ENCODE measurements at regions not wholly inside any gene's neighbourhood (a gene's known extent, or its start where the extent isn't known, plus 50 kb on each side); places are given as distances from the start of the nearest gene placed in this dataset.

- SMC1A ChIA-PET (ENCODE audit: uncharacterized antibody, unreplicated experiment): no interaction called here
- H3K4me3 ChIP-seq: no peak overlapping the region
- H2AFZ ChIP-seq (ENCODE audit: control insufficient read depth, low read depth, low read length): no peak overlapping the region
- BruUV-seq (replicated peaks): no TSS peak
- DNase-seq (ENCODE audit: low read depth, low spot score): no peak
- no peaks in the 10 kb centered on the region for H3K36me3 ChIP-seq (ENCODE audit: control insufficient read depth in 2 of 2, insufficient read depth in 2 of 2, low read length in 1 of 2)
- FAIRE-seq: no peak
- no peaks in the 10 kb centered on the region for H4K20me1 ChIP-seq (ENCODE audit: control insufficient read depth, insufficient read depth)
- 1% methylated on average over 4 of the region's 4 CpGs for WGBS (ENCODE audit: insufficient coverage, insufficient replicate concordance, low lambda C conversion rate, missing lambda C conversion rate)
- RAD21 ChIA-PET (ENCODE audit: unreplicated experiment): no interaction called here
- POLR2A ChIA-PET: no interaction called here
- H3K9ac ChIP-seq (ENCODE audit: control insufficient read depth, insufficient read depth, low read length): no peak overlapping the region
- CTCF ChIA-PET: no interaction called here
- H3K79me2 ChIP-seq (ENCODE audit: control insufficient read depth, insufficient read depth, low read length): no peaks in the 10 kb centered on the region
- in situ Hi-C loops (cut with MboI): no loop called here
- H3K4me1 ChIP-seq (ENCODE audit: control insufficient read depth, insufficient read depth, low read length): no peaks in the 10 kb centered on the region
- no peak overlapping the region for H3K27ac ChIP-seq (ENCODE audit: control insufficient read depth, insufficient read depth)
- H3K27me3 ChIP-seq (replicated peaks in 1 of 2; ENCODE audit: control insufficient read depth in 2 of 2, insufficient read depth in 2 of 2, low read length in 1 of 2): no peaks in the 10 kb centered on the region
- intact Hi-C loops (cut with micrococcal nuclease; ENCODE audit: unreplicated experiment): no loop called here
- ATAC-seq: no peak
- H3K9me3 ChIP-seq (replicated peaks; ENCODE audit: control insufficient read depth, insufficient read depth, low read length): no peaks in the 10 kb centered on the region; the same call in 2 of the 3 replicates
- TF ChIP-seq BCLAF1 (IDR thresholded peaks at IDR 0.05) (no peak), IKZF1 (conservative IDR thresholded peaks at IDR 0.05) (no peak), GABPA (IDR thresholded peaks at IDR 0.05; ENCODE audit: low read depth) (no peak), TBL1XR1 (IDR thresholded peaks at IDR 0.05; ENCODE audit: low read depth, low read length) (no peak), KAT2A (conservative IDR thresholded peaks at IDR 0.05; ENCODE audit: control insufficient read depth, low read depth, low read length) (no peak), ELK1 (IDR thresholded peaks at IDR 0.05; ENCODE audit: low read depth, low read length) (no peak), PKNOX1 (IDR thresholded peaks at IDR 0.05) (no peak), BMI1 (IDR thresholded peaks at IDR 0.05; ENCODE audit: borderline replicate concordance) (no peak), TCF3 (IDR thresholded peaks at IDR 0.05; ENCODE audit: borderline replicate concordance, insufficient read depth, low read depth, low read length) (no peak), TCF7 (IDR thresholded peaks at IDR 0.05; ENCODE audit: borderline replicate concordance) (no peak), MTA3 (IDR thresholded peaks at IDR 0.05; ENCODE audit: borderline replicate concordance, low read length) (no peak), PML (IDR thresholded peaks at IDR 0.05; ENCODE audit: low read length) (no peak), NFIC (IDR thresholded peaks at IDR 0.05; ENCODE audit: low read depth, low read length) (no peak), ZNF207 (IDR thresholded peaks at IDR 0.05; ENCODE audit: borderline replicate concordance) (no peak), MEF2B (IDR thresholded peaks at IDR 0.05; ENCODE audit: partially characterized antibody, poor library complexity, severe bottlenecking) (no peak), ZSCAN29 (IDR thresholded peaks at IDR 0.05) (no peak)
- no peak overlapping the region for H3K4me2 ChIP-seq (ENCODE audit: control insufficient read depth, insufficient read depth)
Measured at GRCh38 chr2:217261452-217261851, 401.6 kb upstream of the TNP1 start.

All from GM12878 (cell line).